ENCODE measurements at regions not wholly inside any gene's neighbourhood (a gene's known extent, or its start where the extent isn't known, plus 50 kb on each side); places are given as distances from the start of the nearest gene placed in this dataset.
"Not testable (repeated sequence)": the region's sequence is repeated elsewhere in the genome, so short reads cannot be mapped to it uniquely, and the experiment has no call there.

- peaks cover 2% of the 10 kb centered on the region for H3K27me3 Mint-ChIP-seq (ENCODE audit: unreplicated experiment)
- H3K27ac Mint-ChIP-seq (ENCODE audit: unreplicated experiment), result no peak overlapping the region
- no peaks in the 10 kb centered on the region for H3K4me1 Mint-ChIP-seq (ENCODE audit: unreplicated experiment)
- H3K9me3 Mint-ChIP-seq (ENCODE audit: unreplicated experiment), result peaks cover 17% of the 10 kb centered on the region
- H3K4me3 Mint-ChIP-seq (ENCODE audit: unreplicated experiment), result no peak overlapping the region
- TF ChIP-seq CTCF (IDR thresholded peaks at IDR 0.05; ENCODE audit: unreplicated experiment), result no peak
- DNase-seq (ENCODE audit: low spot score), result no peak
- H3K36me3 Mint-ChIP-seq (ENCODE audit: low read depth, unreplicated experiment), result no peaks in the 10 kb centered on the region
Observed at GRCh38 chrX:952816-953215, 259.6 kb downstream of the CRLF2 start.

DNA sequence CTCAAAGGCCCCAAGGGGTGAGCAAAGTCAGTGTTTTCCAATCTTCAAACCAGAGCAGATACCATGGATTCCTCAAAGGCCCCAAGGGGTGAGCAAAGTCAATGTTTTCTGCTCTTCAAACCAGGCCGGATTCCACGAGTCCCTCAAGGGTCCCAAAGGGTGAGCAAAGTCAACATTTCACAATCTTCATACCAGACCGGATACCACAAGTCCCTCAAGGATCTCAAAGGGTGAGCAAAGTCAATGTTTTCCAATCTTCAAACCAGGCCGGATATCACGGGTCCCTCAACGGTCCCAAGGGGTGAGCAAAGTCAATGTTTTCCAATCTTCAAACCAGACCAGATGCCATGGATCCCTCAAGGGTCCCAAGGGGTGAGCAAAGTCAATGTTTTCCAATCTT lies 265.2 kb downstream of the CRLF2 start:
- not testable (repeated sequence) for H3K27ac Mint-ChIP-seq (ENCODE audit: unreplicated experiment); H3K4me3 Mint-ChIP-seq (ENCODE audit: unreplicated experiment); DNase-seq (ENCODE audit: low spot score); H3K36me3 Mint-ChIP-seq (ENCODE audit: low read depth, unreplicated experiment); H3K27me3 Mint-ChIP-seq (ENCODE audit: unreplicated experiment); H3K4me1 Mint-ChIP-seq (ENCODE audit: unreplicated experiment)
- peaks cover 16% of the 10 kb centered on the region for H3K9me3 Mint-ChIP-seq (ENCODE audit: unreplicated experiment)

DNA sequence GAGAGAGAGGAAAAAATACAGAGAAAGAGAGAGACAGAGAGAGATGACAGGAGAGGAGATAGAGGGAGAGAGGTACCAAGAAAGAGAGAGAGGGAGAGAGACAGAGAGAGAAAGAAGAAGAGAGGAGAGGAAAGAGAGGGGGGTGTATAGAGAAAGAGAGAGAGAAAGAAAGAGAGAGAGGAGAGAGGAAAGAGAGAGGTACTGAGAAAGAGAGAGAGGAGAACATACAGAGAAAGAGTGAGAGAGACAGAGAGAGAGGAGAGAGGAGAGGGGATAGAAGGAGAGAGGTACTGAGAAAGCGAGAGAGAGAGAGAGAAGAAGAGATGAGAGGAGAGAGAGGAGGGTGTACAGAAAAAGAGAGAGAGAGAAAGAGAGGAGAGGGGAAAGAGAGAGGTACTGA lies 269.4 kb downstream of the CRLF2 start:
- no peak overlapping the region for H3K4me3 Mint-ChIP-seq (ENCODE audit: unreplicated experiment)
- peaks cover 31% of the 10 kb centered on the region for H3K9me3 Mint-ChIP-seq (ENCODE audit: unreplicated experiment)

DNA sequence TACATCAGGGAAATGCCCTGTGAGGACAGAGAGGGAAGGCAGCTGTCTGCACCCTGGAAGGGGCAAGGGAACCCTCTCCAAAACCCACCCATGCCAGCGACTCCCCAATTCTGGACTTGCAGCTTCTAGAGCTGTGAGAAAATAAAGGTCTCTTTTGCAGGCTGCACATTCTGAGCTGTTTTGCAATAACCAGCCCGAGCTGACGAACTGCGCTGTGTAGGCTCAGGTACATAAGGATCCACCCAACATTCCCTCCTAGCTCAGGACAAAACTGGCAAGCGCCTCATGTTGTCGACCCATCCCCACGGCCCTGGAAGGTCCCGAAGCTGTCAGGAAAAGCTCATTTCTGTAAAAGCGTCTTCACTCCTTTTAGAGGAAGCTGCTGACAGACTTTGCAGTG lies 271.8 kb downstream of the CRLF2 start:
- peaks cover 18% of the 10 kb centered on the region for H3K27me3 Mint-ChIP-seq (ENCODE audit: unreplicated experiment)
- no peak overlapping the region for H3K27ac Mint-ChIP-seq (ENCODE audit: unreplicated experiment)
- peaks cover 38% of the 10 kb centered on the region for H3K9me3 Mint-ChIP-seq (ENCODE audit: unreplicated experiment)
- no peak overlapping the region for H3K4me3 Mint-ChIP-seq (ENCODE audit: unreplicated experiment)
- no peak for TF ChIP-seq CTCF (IDR thresholded peaks at IDR 0.05; ENCODE audit: unreplicated experiment)
- H3K4me1 Mint-ChIP-seq (ENCODE audit: unreplicated experiment), result no peaks in the 10 kb centered on the region
- no peak for DNase-seq (ENCODE audit: low spot score)
- H3K36me3 Mint-ChIP-seq (ENCODE audit: low read depth, unreplicated experiment), result peaks cover 17% of the 10 kb centered on the region

More for the DNA sequence above, 269.4 kb downstream of the CRLF2 start:
- DNase-seq (ENCODE audit: low spot score), result no peak
- Mint-ChIP-seq H3K4me1 (ENCODE audit: unreplicated experiment) (no peaks in the 10 kb centered on the region), H3K36me3 (ENCODE audit: low read depth, unreplicated experiment) (peaks cover 17% of the 10 kb centered on the region), H3K27me3 (ENCODE audit: unreplicated experiment) (peaks cover 15% of the 10 kb centered on the region), H3K27ac (ENCODE audit: unreplicated experiment) (no peak overlapping the region)
- TF ChIP-seq CTCF (IDR thresholded peaks at IDR 0.05; ENCODE audit: unreplicated experiment), result no peak

GRCh38 chrX:936979-937769 lies 275.3 kb downstream of the CRLF2 start:
- no peak for TF ChIP-seq CTCF (IDR thresholded peaks at IDR 0.05; ENCODE audit: unreplicated experiment)
- peaks cover 17% of the 10 kb centered on the region for H3K36me3 Mint-ChIP-seq (ENCODE audit: low read depth, unreplicated experiment)
- H3K27me3 Mint-ChIP-seq (ENCODE audit: unreplicated experiment), result peaks cover 18% of the 10 kb centered on the region
- H3K4me3 Mint-ChIP-seq (ENCODE audit: unreplicated experiment), result no peak overlapping the region
- H3K9me3 Mint-ChIP-seq (ENCODE audit: unreplicated experiment), result peaks cover 31% of the 10 kb centered on the region
- DNase-seq (ENCODE audit: low spot score), result no peak
- H3K27ac Mint-ChIP-seq (ENCODE audit: unreplicated experiment), result no peak overlapping the region
- H3K4me1 Mint-ChIP-seq (ENCODE audit: unreplicated experiment), result no peaks in the 10 kb centered on the region

All from endothelial cell (in vitro differentiated cells).